Fibroblast of pulmonary artery (primary cell): ENCODE measurements at regions not wholly inside any gene's neighbourhood (a gene's known extent, or its start where the extent isn't known, plus 50 kb on each side); places are given as distances from the start of the nearest gene placed in this dataset.
A peak's percentile ranks its signal among the peaks of the same experiment; 100 is the strongest.

Source experiments
- DNase-seq: peaks from one replicate; pipeline ENCODE4 v3.0.0-alpha.2; 2010; ENCODE audit warnings: low read depth
- H3K4me3 ChIP-seq: replicated peaks from 2 replicates; pipeline ENCODE4 v1.5.1; 2011; ENCODE audit warnings: low read depth, mild to moderate bottlenecking, control low read depth, low read length, moderate library complexity
- CTCF ChIP-seq: IDR thresholded peaks from 2 replicates; pipeline ENCODE4 v1.5.1; 2011; ENCODE audit warnings: mild to moderate bottlenecking, control low read depth, low read length, inconsistent platforms; ENCODE audit errors: missing control alignments

- no peak overlapping the region for H3K4me3 ChIP-seq
- no peak for TF ChIP-seq CTCF
- DNase-seq, result no peak
These were observed 133.6 kb downstream of the C11orf91 start for GRCh38 chr11:33567004-33567403.

- DNase-seq, result no peak
- no peak for TF ChIP-seq CTCF
- H3K4me3 ChIP-seq, result no peak overlapping the region
These were observed 135.7 kb downstream of the C11orf91 start for GRCh38 chr11:33564856-33565453.

GRCh38 chr11:33560729-33561128 is 139.9 kb downstream of the C11orf91 start:
- no peak for DNase-seq
- no peak for TF ChIP-seq CTCF
- H3K4me3 ChIP-seq, result no peak overlapping the region

- DNase-seq, result no peak
- no peak overlapping the region for H3K4me3 ChIP-seq
- no peak for TF ChIP-seq CTCF
These were observed 141.1 kb downstream of the C11orf91 start for GRCh38 chr11:33559567-33559966.

- DNase-seq, result no peak
- no peak overlapping the region for H3K4me3 ChIP-seq
- no peak for TF ChIP-seq CTCF
These were observed 142.5 kb downstream of the C11orf91 start for GRCh38 chr11:33558097-33558496.

GRCh38 chr11:33557201-33557600 is 143.4 kb downstream of the C11orf91 start:
- no peak overlapping the region for H3K4me3 ChIP-seq
- TF ChIP-seq CTCF, result no peak
- peak; percentile 53 for DNase-seq

- no peak for TF ChIP-seq CTCF
- no peak for DNase-seq
- no peak overlapping the region for H3K4me3 ChIP-seq
These were observed 146.4 kb downstream of the C11orf91 start for GRCh38 chr11:33554219-33554618.
